ENCODE measurements at regions not wholly inside any gene's neighbourhood (a gene's known extent, or its start where the extent isn't known, plus 50 kb on each side); places are given as distances from the start of the nearest gene placed in this dataset.
A peak's percentile ranks its signal among the peaks of the same experiment; 100 is the strongest.

- DNase-seq = no peak
Measured at GRCh38 chr6:105807905-105808304, 278.2 kb upstream of the PRDM1 start.

DNA sequence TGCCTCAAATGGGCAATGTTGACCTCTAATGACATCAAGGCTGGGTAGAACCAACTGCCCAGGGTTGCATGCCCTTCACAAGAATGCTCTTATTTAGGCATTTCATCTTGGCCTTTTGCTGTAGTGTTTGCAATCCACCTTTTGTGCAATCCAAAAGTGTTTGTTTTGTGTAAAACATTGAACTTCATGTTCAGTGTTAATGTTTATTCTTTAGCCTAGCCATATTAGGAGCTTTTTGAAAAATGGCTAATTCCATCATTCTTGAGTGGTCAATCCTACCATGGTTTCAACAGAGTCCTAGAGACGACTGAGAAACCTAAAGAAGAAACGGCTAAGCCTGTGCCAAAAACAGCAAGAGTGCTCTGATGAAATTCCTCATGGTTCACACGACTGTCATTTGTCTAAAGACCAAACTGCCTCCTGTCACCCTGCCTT, 279.6 kb upstream of the PRDM1 start:
- DNase-seq = no peak

DNA sequence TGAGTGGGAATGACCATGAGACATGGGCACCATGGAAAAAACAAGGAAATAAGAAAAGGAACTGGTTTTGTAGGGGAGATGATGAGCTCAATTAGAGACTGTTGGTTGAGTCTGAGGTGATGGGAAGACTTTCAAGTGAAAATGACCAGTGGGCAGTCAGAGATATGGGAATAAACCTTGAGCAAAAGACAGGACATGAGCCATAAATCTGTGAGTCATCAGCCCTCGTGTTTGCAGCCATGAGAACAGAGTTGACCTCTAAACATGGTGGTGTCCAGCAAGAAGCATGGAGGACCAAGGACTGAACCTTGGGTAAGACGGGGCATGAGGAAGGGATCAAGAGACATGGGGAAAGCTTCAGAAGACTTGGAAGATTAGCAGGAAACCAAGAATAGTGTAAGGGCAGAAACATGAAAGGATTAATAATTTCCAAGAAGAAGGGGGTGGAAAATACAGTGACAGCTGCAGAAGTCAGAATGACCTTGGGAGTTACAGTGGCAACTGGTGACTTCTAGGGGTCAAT, 280.6 kb upstream of the PRDM1 start:
- no peak for DNase-seq

DNA sequence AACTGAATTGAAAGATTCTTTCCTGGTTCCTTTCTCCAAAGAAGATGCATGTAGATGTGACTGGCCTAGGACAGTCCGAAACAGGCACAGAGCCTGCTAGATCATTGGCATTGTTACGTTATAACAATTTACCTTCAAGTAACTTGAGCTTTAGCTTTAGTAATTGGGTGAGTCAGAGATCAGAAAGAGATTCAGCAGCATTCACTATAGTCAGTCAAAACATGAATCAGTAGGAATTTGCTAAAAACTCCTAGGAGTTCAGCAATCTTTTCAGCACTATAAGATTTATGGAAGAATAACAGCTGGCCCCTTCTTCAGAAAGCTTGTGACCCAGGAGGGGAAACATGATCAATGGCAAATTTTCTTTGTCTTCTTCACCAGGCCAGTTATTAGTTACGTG, 281.7 kb upstream of the PRDM1 start:
- no peak for DNase-seq

DNA sequence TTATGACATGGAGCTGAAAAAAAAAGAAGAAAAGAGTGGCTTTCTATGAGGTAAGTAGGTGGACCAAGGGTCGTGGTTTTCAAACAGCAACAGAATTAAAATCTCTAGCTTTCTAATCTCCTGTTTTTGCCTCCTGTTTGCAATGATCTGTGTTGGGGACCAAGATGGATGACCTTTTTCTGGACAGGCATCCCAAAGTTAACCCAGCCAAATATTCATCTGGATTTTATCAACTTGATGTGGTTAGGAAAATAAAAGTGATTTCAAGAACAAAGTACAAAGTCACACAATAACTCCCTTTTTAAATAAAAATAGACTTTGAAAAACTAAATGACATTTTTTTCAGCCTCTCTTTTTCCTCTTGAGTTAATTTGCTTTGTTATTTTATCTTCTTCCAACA, 282.1 kb upstream of the PRDM1 start:
- no peak for DNase-seq

GRCh38 chr6:105803442-105803841, 282.7 kb upstream of the PRDM1 start:
- no peak for DNase-seq

GRCh38 chr6:105802703-105803102, 283.4 kb upstream of the PRDM1 start:
- DNase-seq = no peak

DNA sequence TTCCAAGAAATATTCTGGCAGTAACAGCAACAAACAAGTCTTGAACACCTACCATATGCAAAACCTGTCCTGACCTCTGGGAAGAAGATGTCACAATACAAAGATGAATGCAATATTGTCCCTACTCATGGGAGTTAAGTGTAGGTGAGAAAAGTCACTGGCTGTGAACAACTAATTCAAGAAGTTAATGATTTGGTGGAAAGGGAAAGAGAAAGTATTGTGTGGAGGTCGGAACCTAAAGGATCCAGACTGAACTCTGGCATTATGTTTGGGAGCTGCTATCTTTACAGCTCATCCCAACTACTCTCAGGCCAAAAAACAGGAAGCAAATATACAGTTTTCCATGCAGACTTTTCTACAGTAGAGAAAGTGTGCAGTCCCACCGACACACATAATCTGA, 285.3 kb upstream of the PRDM1 start:
- no peak for DNase-seq

- no peak for DNase-seq
Measured at GRCh38 chr6:105800398-105800797, 285.7 kb upstream of the PRDM1 start.

DNA sequence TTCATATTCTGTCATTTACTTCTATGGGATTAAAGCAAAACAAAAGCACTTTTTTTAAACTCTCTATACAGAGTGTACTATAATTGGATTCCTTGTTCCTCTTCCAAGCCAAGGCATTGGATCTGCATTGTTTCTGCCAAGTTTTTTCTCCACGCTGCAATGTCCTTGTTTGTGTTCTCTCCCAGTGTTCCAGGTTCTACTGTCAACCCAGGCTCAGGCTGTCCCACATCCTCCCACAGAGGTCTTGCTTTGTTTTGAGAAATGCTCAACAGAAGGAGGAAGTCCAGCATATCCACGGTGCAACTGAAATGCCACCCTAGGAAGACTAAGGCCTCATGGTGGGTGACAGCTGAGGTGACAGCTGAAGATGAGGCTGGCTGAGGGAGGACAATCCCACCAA, 287.1 kb upstream of the PRDM1 start:
- no peak for DNase-seq

DNA sequence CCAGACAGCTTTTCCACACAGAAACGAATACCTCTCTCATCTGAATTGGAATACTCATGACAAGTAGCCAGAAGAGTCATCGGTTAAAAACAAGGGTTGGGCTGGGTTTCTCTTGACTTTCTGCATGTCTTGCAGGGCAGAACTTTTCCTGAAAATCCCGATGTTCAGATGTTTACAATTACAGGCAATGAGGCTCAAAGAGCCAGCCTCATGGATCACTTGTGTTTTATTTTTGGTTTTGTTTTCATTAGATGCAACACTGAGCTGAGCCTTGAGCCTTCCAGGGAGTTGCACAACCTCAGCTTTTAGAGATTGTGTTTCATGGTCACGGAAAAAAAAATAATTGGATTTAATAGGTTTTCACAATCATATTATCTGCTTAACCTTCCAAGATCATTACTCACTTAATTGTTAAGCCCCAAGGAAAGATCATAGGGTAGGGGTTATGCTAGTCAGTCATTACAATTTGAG, 288.1 kb upstream of the PRDM1 start:
- DNase-seq = no peak

- no peak for DNase-seq
Measured at GRCh38 chr6:105797286-105797979, 288.7 kb upstream of the PRDM1 start.

- no peak for DNase-seq
Measured at GRCh38 chr6:105795913-105796517, 290.1 kb upstream of the PRDM1 start.

- DNase-seq = no peak
Measured at GRCh38 chr6:105795366-105795765, 290.8 kb upstream of the PRDM1 start.

DNA sequence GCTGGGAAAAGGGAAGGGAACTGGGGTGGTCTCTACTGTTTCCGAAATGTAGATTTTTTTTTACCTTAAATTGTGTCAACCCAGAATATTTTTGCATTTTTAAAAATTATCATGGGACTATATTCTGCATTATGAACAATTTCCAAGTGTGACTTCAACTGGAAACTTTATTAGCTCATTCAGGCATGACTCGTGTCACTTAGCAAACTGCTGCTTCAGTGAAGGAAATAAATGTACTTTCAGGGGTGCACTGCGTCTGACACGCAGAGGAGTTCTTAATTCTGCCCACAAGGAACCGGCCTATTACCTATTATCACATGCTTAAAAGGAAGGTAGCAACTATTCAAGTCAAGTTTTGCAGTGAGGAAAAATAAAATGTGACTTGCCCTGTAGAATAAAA, 291.3 kb upstream of the PRDM1 start:
- no peak for DNase-seq

DNA sequence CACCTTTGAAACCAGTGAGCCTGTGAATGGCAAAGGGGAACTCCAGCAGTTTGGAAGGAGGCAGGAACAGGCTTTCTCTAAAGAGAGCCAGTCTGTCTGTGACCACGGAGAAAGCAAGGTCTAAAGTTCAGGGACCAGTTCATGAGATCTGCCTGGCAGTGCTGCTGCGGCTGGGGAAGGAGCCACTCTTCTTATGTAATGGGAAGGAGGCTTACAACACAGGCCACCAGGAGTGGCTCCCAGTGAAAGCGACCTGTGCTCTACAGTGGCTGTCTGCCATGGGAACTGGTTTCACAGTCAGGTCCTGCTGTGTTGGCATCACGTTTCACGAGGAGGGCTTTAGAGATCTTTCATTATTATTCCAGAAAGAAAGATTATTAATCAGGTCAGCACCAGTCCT, 291.9 kb upstream of the PRDM1 start:
- DNase-seq = no peak

- DNase-seq = peak; percentile 60
Measured at GRCh38 chr6:105793130-105793529, 293.0 kb upstream of the PRDM1 start.

- DNase-seq = no peak
Measured at GRCh38 chr6:105791583-105792318, 294.4 kb upstream of the PRDM1 start.

- no peak for DNase-seq
Measured at GRCh38 chr6:105791179-105791578, 295.0 kb upstream of the PRDM1 start.

DNA sequence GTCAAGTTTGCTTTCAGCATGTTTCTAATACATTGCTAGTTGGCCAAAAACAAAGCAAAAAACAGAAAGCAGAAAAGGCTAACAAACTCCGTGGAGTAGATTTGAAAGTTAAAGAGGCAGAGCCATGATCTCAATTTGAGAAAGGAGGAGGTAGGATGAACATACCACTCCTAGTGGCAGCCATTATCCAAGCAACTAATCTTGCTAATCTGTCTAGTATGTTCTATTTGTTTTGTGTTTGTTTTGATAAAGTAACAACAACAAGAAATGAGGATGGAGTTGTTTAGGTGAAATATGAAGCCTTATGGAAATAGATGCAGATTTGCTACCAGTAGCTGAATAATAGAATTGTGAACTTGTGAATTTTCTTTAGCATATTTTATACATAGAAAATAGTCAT, 295.5 kb upstream of the PRDM1 start:
- DNase-seq = no peak

DNA sequence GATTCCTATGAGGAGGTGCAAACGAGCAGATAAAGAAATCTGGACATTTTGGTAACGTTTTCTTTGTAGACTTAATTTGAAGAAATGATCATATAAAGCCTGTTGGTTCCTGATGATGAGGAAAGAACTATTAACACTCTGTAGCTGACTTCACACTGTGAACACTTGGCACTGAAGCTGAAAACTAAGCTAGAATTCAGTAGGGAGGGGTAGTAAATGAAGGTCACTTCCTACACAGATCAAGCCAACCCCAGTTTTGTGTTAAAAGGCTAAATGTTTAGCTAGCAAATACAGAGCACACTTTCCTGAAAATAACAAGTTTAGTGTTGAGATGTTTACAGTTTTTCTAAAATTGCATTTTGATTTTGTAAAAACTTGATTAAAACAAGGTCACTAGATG, 296.2 kb upstream of the PRDM1 start:
- DNase-seq = no peak

- no peak for DNase-seq
Measured at GRCh38 chr6:105787747-105788146, 298.4 kb upstream of the PRDM1 start.

DNA sequence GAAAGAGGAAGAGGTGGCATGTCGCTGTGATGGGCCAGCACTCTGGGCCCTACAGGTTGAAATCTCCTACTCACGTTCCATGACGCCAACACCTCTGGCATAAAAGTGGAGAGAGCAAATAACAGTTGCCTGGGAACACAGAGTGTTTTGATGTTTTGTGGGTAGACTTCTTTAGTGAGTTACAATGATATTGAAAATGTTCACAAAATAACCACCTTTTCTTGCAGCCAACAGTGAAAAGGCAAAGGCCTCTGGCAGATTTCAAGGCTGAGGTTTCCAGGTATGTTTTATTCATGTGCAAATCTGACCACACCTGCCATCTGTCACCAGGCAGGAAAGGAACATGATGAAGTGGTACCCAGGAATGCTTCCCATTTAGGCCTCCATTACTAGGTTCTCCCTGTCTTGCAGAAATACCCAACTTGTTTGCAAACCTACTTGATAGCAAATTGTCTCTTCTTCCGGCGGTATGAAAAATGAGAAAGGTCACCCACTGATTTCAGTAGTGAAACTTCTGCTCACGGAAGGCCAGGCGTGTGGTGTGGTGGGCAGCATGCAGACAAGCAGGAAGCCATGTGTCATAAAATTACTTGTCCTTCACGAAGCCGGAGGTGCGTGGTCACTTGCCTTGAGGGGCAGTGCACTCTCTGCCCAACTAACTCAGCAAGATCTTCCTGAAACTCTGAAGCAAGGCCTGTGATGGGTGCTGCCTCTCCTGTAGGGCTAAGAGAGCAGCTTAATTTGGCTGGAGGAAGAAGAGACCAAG, 299.1 kb upstream of the PRDM1 start:
- no peak for DNase-seq

Data from hematopoietic multipotent progenitor cell treated with erythropoietin and hydrocortisone succinate and interleukin-3 and kit ligand, for 8 days (in vitro differentiated cells).